Activated B cell treated with CpG ODN at 0.5 μM for 24 hours (primary cell): ENCODE measurements at regions not wholly inside any gene's neighbourhood (a gene's known extent, or its start where the extent isn't known, plus 50 kb on each side); places are given as distances from the start of the nearest gene placed in this dataset.

ENCODE experiments used
- ATAC-seq: fragments of 200-7000 bp; cut with Tn5 transposase; one replicate; pipeline ENCODE4 v1.10.0; 2021; ENCODE audit warnings: low read depth, mild to moderate bottlenecking, moderate library complexity
- CTCF ChIA-PET: fragments of 350-600 bp; sonication (Branson Sonifier 250); formaldehyde crosslinking; loops from one replicate; lab custom pipeline; 2021; ENCODE audit warnings: antibody characterized with exemption; lab: Charles Lee
- POLR2A ChIA-PET: fragments of 350-600 bp; sonication (Branson Sonifier 250); formaldehyde crosslinking; loops from one replicate; lab custom pipeline; 2021; ENCODE audit warnings: antibody characterized with exemption; lab: Charles Lee
- DNase-seq: peaks from one replicate; pipeline ENCODE4 v3.0.0; 2022
- H3K27ac Mint-ChIP-seq: one replicate; pipeline ENCODE4 v1.8.0; 2020; ENCODE audit warnings: mixed read lengths
- H3K27me3 Mint-ChIP-seq: one replicate; pipeline ENCODE4 v1.8.0; 2021; ENCODE audit warnings: mixed read lengths
- H3K36me3 Mint-ChIP-seq: one replicate; pipeline ENCODE4 v1.8.0; 2021; ENCODE audit warnings: low read depth, mixed read lengths
- H3K4me1 Mint-ChIP-seq: one replicate; pipeline ENCODE4 v1.8.0; 2021; ENCODE audit warnings: mixed read lengths
- H3K4me3 Mint-ChIP-seq: one replicate; pipeline ENCODE4 v1.8.0; 2020; ENCODE audit warnings: mild to moderate bottlenecking, mixed read lengths
- H3K9me3 Mint-ChIP-seq: one replicate; pipeline ENCODE4 v1.8.0; 2020; ENCODE audit warnings: mixed read lengths
- intact Hi-C: fragments of 100-400 bp; cut with micrococcal nuclease; formaldehyde crosslinking; loops from one replicate; pipeline ENCODE4 v1.15.1; 2024
- TF ChIP-seq, protein P1 (sequence below): fragments of 200-600 bp; IDR thresholded peaks from one replicate; pipeline ENCODE4 v1.8.0; 2022; ENCODE audit warnings: antibody characterized with exemption, mild to moderate bottlenecking

- TF ChIP-seq, protein P1, sequence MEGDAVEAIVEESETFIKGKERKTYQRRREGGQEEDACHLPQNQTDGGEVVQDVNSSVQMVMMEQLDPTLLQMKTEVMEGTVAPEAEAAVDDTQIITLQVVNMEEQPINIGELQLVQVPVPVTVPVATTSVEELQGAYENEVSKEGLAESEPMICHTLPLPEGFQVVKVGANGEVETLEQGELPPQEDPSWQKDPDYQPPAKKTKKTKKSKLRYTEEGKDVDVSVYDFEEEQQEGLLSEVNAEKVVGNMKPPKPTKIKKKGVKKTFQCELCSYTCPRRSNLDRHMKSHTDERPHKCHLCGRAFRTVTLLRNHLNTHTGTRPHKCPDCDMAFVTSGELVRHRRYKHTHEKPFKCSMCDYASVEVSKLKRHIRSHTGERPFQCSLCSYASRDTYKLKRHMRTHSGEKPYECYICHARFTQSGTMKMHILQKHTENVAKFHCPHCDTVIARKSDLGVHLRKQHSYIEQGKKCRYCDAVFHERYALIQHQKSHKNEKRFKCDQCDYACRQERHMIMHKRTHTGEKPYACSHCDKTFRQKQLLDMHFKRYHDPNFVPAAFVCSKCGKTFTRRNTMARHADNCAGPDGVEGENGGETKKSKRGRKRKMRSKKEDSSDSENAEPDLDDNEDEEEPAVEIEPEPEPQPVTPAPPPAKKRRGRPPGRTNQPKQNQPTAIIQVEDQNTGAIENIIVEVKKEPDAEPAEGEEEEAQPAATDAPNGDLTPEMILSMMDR: no peak
- Mint-ChIP-seq H3K9me3 (peaks cover 12% of the 10 kb centered on the region), H3K4me3 (no peak overlapping the region), H3K4me1 (no peaks in the 10 kb centered on the region), H3K27me3 (peaks cover 3% of the 10 kb centered on the region), H3K27ac (no peak overlapping the region), H3K36me3 (no peaks in the 10 kb centered on the region)
- ATAC-seq: no peak
- no peak for DNase-seq
- POLR2A ChIA-PET: no interaction called here
- CTCF ChIA-PET: no interaction called here
- intact Hi-C loops: no loop called here
Observed at GRCh38 chr21:24259241-24259640, 1348.0 kb downstream of the MRPL39 start.

- ATAC-seq (no peak), DNase-seq (no peak)
- H3K9me3 Mint-ChIP-seq: peaks cover 4% of the 10 kb centered on the region
- H3K36me3 Mint-ChIP-seq: no peaks in the 10 kb centered on the region
- H3K4me1 Mint-ChIP-seq: no peaks in the 10 kb centered on the region
- ChIA-PET CTCF (no interaction called here), POLR2A (no interaction called here)
- H3K27ac Mint-ChIP-seq: no peak overlapping the region
- H3K27me3 Mint-ChIP-seq: no peaks in the 10 kb centered on the region
- TF ChIP-seq, protein P1: no peak
- no peak overlapping the region for H3K4me3 Mint-ChIP-seq
- intact Hi-C loops: no loop called here
Observed at GRCh38 chr21:24255591-24255990, 1351.7 kb downstream of the MRPL39 start.

- POLR2A ChIA-PET: no interaction called here
- no peaks in the 10 kb centered on the region for H3K4me1 Mint-ChIP-seq
- CTCF ChIA-PET: no interaction called here
- ATAC-seq (no peak), DNase-seq (no peak)
- TF ChIP-seq, protein P1: no peak
- no peak overlapping the region for H3K27ac Mint-ChIP-seq
- peaks cover 7% of the 10 kb centered on the region for H3K9me3 Mint-ChIP-seq
- intact Hi-C loops: no loop called here
- no peaks in the 10 kb centered on the region for H3K36me3 Mint-ChIP-seq
- H3K4me3 Mint-ChIP-seq: no peak overlapping the region
- H3K27me3 Mint-ChIP-seq: no peaks in the 10 kb centered on the region
Observed at GRCh38 chr21:24225431-24225830, 1381.8 kb downstream of the MRPL39 start.

- CTCF ChIA-PET: no interaction called here
- POLR2A ChIA-PET: no interaction called here
- intact Hi-C loops: no loop called here
Observed at GRCh38 chr21:24224422-24224821, 1382.9 kb downstream of the MRPL39 start.

GRCh38 chr21:24223624-24224023 is 1383.7 kb downstream of the MRPL39 start:
- DNase-seq (no peak), ATAC-seq (no peak)
- no peaks in the 10 kb centered on the region for H3K4me1 Mint-ChIP-seq
- ChIA-PET CTCF (no interaction called here), POLR2A (no interaction called here)
- no peaks in the 10 kb centered on the region for H3K36me3 Mint-ChIP-seq
- H3K9me3 Mint-ChIP-seq: peaks cover 7% of the 10 kb centered on the region
- TF ChIP-seq, protein P1: no peak
- intact Hi-C loops: no loop called here
- H3K27me3 Mint-ChIP-seq: no peaks in the 10 kb centered on the region
- no peak overlapping the region for H3K27ac Mint-ChIP-seq
- no peak overlapping the region for H3K4me3 Mint-ChIP-seq

More at GRCh38 chr21:24224422-24224821, 1382.9 kb downstream of the MRPL39 start:
- H3K9me3 Mint-ChIP-seq: peaks cover 7% of the 10 kb centered on the region
- no peaks in the 10 kb centered on the region for H3K36me3 Mint-ChIP-seq
- H3K27ac Mint-ChIP-seq: no peak overlapping the region
- no peak overlapping the region for H3K4me3 Mint-ChIP-seq
- no peak for DNase-seq
- no peaks in the 10 kb centered on the region for H3K27me3 Mint-ChIP-seq
- TF ChIP-seq, protein P1: no peak
- H3K4me1 Mint-ChIP-seq: no peaks in the 10 kb centered on the region
- no peak for ATAC-seq
